PC-9 (cell line): ENCODE measurements at regions not wholly inside any gene's neighbourhood (a gene's known extent, or its start where the extent isn't known, plus 50 kb on each side); places are given as distances from the start of the nearest gene placed in this dataset.

Source experiments
- BruUV-seq: library from RNA; stranded (reverse); fragments of 400-500 nt; replicated peaks from 2 replicates; lab custom pipeline; 2021; lab: Mats Ljungman, UMichigan
- CTCF ChIA-PET: fragments of 300-600 bp; sonication (Branson Sonifier 250); formaldehyde crosslinking; loops from one replicate; lab custom pipeline; 2022; ENCODE audit warnings: antibody characterized with exemption; lab: Charles Lee
- POLR2A ChIA-PET: fragments of 300-600 bp; sonication (Branson Sonifier 250); formaldehyde crosslinking; loops from one replicate; lab custom pipeline; 2022; ENCODE audit warnings: antibody characterized with exemption; ENCODE audit not compliant: unreplicated experiment; lab: Charles Lee
- DNase-seq, 2 experiments: peaks; one replicate each; pipeline versions ENCODE4 v3.0.0 to v3.0.0-alpha.2; 2015 to 2022; ENCODE audit warnings: mixed read lengths in 1 of 2
- H2AFZ ChIP-seq: fragments of 200-600 bp; sonication (generic); 2 replicates; pipeline ENCODE4 v1.8.1; 2017; ENCODE audit warnings: antibody characterized with exemption
- H3F3A ChIP-seq: fragments of 200-600 bp; sonication (generic); 2 replicates; pipeline ENCODE4 v1.8.1; 2017; ENCODE audit warnings: antibody characterized with exemption, mild to moderate bottlenecking, low read depth; ENCODE audit not compliant: insufficient read depth
- H3K27ac ChIP-seq: fragments of 200-600 bp; sonication (generic); 2 replicates; pipeline ENCODE4 v1.6.1; 2016; ENCODE audit warnings: mixed run types
- H3K27me3 ChIP-seq: fragments of 200-600 bp; sonication (generic); 2 replicates; pipeline ENCODE4 v1.6.1; 2016; ENCODE audit warnings: low read depth, mixed run types; ENCODE audit not compliant: insufficient read depth
- H3K36me3 ChIP-seq: fragments of 200-600 bp; sonication (generic); 2 replicates; pipeline ENCODE4 v1.6.1; 2016; ENCODE audit warnings: low read depth, mixed run types
- H3K4me1 ChIP-seq: fragments of 200-600 bp; sonication (generic); replicated peaks from 2 replicates; pipeline ENCODE4 v1.6.1; 2016; ENCODE audit warnings: mixed run types; ENCODE audit not compliant: insufficient read depth
- H3K4me2 ChIP-seq: fragments of 200-600 bp; sonication (generic); 2 replicates; pipeline ENCODE4 v1.6.1; 2017; ENCODE audit warnings: mixed run types
- H3K4me3 ChIP-seq: fragments of 200-600 bp; sonication (generic); 2 replicates; pipeline ENCODE4 v1.6.1; 2016; ENCODE audit warnings: mixed run types
- H3K79me2 ChIP-seq: fragments of 200-600 bp; sonication (generic); 2 replicates; pipeline ENCODE4 v1.6.1; 2017; ENCODE audit warnings: low read depth, mixed run types
- H3K9me2 ChIP-seq: fragments of 200-600 bp; sonication (generic); 2 replicates; pipeline ENCODE4 v1.8.1; 2017; ENCODE audit warnings: mild to moderate bottlenecking; ENCODE audit not compliant: insufficient read depth
- H3K9me3 ChIP-seq: fragments of 200-600 bp; sonication (generic); 2 replicates; pipeline ENCODE4 v1.8.1; 2016; ENCODE audit warnings: low read depth; ENCODE audit not compliant: insufficient read depth
- H4K20me1 ChIP-seq: fragments of 200-600 bp; sonication (generic); 2 replicates; pipeline ENCODE4 v1.8.1; 2017; ENCODE audit not compliant: insufficient read depth
- EZH2 ChIP-seq: fragments of 200-600 bp; sonication (generic); IDR thresholded peaks from 2 replicates; pipeline ENCODE4 v1.8.0; 2017; ENCODE audit warnings: antibody characterized with exemption, low read depth
- intact Hi-C: fragments of 100-400 bp; cut with micrococcal nuclease; formaldehyde crosslinking; loops from one replicate; pipeline ENCODE4 v1.10.0; 2022; ENCODE audit not compliant: unreplicated experiment
- TF ChIP-seq, protein P1 (sequence below): fragments of 200-600 bp; sonication (generic); conservative IDR thresholded peaks from 2 replicates; pipeline ENCODE4 v1.6.1; 2017; ENCODE audit warnings: mixed run types, antibody characterized with exemption, mild to moderate bottlenecking, moderate library complexity

DNA sequence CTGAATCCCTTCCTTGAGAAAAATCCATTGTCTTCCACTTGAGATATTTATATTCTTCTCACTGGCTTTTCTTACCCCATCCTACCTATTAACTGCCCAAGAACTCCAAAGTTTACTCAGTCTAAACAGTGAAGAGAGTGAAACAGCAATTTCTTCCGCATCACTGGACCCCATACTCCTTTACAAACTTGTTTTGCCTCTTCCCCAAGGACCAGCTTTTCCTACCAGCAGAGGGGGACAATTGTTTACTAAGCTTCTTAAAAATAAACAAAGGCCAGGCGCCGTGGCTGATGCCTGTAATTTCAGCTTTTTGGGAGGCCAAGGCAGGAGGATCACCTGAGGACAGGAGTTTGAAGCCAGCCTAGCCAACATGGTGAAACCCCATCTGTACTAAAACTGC lies 52.0 kb downstream of the LRATD1 start:
- Histone ChIP-seq H3K79me2 (no peaks in the 10 kb centered on the region), H3K27ac (no peak overlapping the region), H4K20me1 (no peaks in the 10 kb centered on the region), H3K4me2 (no peak overlapping the region), H3K9me2 (no peaks in the 10 kb centered on the region), H3K36me3 (no peaks in the 10 kb centered on the region), H3K4me1 (no peaks in the 10 kb centered on the region), H2AFZ (no peak overlapping the region), H3F3A (no peaks in the 10 kb centered on the region), H3K9me3 (no peaks in the 10 kb centered on the region), H3K27me3 (no peaks in the 10 kb centered on the region), H3K4me3 (no peak overlapping the region)
- intact Hi-C loops, result no loop called here
- peak in 1 of 2 experiments; percentile 51 for DNase-seq
- no TSS peak for BruUV-seq
- TF ChIP-seq, protein P1, sequence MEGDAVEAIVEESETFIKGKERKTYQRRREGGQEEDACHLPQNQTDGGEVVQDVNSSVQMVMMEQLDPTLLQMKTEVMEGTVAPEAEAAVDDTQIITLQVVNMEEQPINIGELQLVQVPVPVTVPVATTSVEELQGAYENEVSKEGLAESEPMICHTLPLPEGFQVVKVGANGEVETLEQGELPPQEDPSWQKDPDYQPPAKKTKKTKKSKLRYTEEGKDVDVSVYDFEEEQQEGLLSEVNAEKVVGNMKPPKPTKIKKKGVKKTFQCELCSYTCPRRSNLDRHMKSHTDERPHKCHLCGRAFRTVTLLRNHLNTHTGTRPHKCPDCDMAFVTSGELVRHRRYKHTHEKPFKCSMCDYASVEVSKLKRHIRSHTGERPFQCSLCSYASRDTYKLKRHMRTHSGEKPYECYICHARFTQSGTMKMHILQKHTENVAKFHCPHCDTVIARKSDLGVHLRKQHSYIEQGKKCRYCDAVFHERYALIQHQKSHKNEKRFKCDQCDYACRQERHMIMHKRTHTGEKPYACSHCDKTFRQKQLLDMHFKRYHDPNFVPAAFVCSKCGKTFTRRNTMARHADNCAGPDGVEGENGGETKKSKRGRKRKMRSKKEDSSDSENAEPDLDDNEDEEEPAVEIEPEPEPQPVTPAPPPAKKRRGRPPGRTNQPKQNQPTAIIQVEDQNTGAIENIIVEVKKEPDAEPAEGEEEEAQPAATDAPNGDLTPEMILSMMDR, result peak; percentile 32; the same call in 1 of the 2 replicates
- no peak for TF ChIP-seq EZH2
- ChIA-PET POLR2A (no interaction called here), CTCF (no interaction called here)

DNA sequence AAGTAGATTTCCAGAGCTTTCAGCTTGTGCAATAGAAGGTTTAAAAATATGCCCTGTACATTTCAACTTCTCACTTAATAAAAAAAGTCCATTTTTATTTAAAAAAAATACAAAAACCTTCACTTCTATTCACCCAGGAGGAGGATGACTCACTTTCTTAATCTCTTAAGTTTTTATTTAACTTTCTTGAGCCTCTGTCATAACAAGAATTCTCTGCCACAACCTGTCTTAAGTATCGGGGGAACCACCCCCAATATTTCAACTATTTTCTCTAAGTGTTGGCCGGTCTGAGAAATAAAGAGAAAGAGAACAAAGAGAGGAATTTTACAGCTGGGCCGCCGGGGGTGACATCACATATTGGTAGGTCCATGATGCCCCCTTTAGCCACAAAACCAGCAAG lies 58.4 kb downstream of the LRATD1 start:
- no peaks in the 10 kb centered on the region for H3K4me1 ChIP-seq
- H3K27ac ChIP-seq, result no peak overlapping the region
- intact Hi-C loops, result no loop called here
- H3K4me2 ChIP-seq, result no peak overlapping the region
- no peaks in the 10 kb centered on the region for H3K27me3 ChIP-seq
- POLR2A ChIA-PET, result no interaction called here
- CTCF ChIA-PET, result no interaction called here
- H3K4me3 ChIP-seq, result no peak overlapping the region
- H3K9me3 ChIP-seq, result 0 out of 2 replicates have a peak, but pooled peaks cover 4% of the 10 kb centered on the region
- TF ChIP-seq, protein P1, result no peak
- no peak for TF ChIP-seq EZH2
- no TSS peak for BruUV-seq
- H2AFZ ChIP-seq, result no peak overlapping the region
- H3K9me2 ChIP-seq, result no peaks in the 10 kb centered on the region
- DNase-seq, result no peak
- no peaks in the 10 kb centered on the region for H4K20me1 ChIP-seq
- no peaks in the 10 kb centered on the region for H3F3A ChIP-seq
- no peaks in the 10 kb centered on the region for H3K36me3 ChIP-seq
- no peaks in the 10 kb centered on the region for H3K79me2 ChIP-seq

DNA sequence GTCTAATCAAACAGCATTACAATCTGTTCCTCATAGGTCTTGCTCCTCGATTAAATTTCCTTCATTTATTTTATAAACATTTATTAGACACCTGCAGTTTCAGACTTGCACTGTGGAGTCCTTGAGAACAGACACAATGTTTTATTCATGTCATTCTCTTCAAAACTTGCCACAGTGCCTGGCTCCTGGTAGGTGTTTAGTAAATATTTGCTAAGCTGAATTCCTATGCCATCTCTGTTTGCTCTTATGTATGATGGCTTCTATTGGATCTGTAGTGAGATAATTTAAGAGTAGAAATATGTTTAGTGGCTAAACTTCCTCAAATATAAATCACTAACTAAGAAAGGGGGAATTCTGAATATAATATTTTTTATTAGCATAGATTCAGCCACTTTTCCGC lies 61.4 kb downstream of the LRATD1 start:
- no peaks in the 10 kb centered on the region for H3F3A ChIP-seq
- ChIA-PET CTCF (no interaction called here), POLR2A (no interaction called here)
- 0 out of 2 replicates have a peak, but pooled peaks cover 4% of the 10 kb centered on the region for H3K9me3 ChIP-seq
- intact Hi-C loops, result no loop called here
- no peaks in the 10 kb centered on the region for H3K36me3 ChIP-seq
- no peak overlapping the region for H3K27ac ChIP-seq
- no peak overlapping the region for H3K4me3 ChIP-seq
- no peaks in the 10 kb centered on the region for H4K20me1 ChIP-seq
- no peaks in the 10 kb centered on the region for H3K4me1 ChIP-seq
- no peak overlapping the region for H3K4me2 ChIP-seq
- no TSS peak for BruUV-seq
- no peak for DNase-seq
- H3K9me2 ChIP-seq, result no peaks in the 10 kb centered on the region
- no peaks in the 10 kb centered on the region for H3K79me2 ChIP-seq
- TF ChIP-seq EZH2, result no peak
- TF ChIP-seq, protein P1, result no peak
- no peaks in the 10 kb centered on the region for H3K27me3 ChIP-seq
- no peak overlapping the region for H2AFZ ChIP-seq
